Tibial nerve (tissue), 4 donors: ENCODE measurements at regions not wholly inside any gene's neighbourhood (a gene's known extent, or its start where the extent isn't known, plus 50 kb on each side); places are given as distances from the start of the nearest gene placed in this dataset.

Experiments used
- DNase-seq, 2 donors: peaks; one replicate each; pipeline ENCODE4 v3.0.0-alpha.2; 2019; ENCODE audit warnings: low spot score in 2 of 2
- H3K27ac ChIP-seq, 4 donors: fragments of 200-600 bp; sonication (generic) in 3 of 4; one replicate each; pipeline ENCODE4 v1.5.1; 2017 to 2019; ENCODE audit warnings: mild to moderate bottlenecking in 1 of 4
- H3K27me3 ChIP-seq, 2 donors: fragments of 200-600 bp; sonication (generic) in 1 of 2; one replicate each; pipeline versions ENCODE4 v1.5.1 to v1.6.0; 2017 to 2019
- H3K36me3 ChIP-seq, 3 donors: fragments of 200-600 bp; sonication (generic); one replicate each; pipeline ENCODE4 v1.5.1; 2018 to 2019
- H3K4me1 ChIP-seq, 4 donors: fragments of 200-600 bp; sonication (generic) in 3 of 4; one replicate each; pipeline ENCODE4 v1.5.1; 2017 to 2019
- H3K4me3 ChIP-seq, 4 donors: fragments of 200-600 bp; sonication (generic) in 3 of 4; one replicate each; pipeline ENCODE4 v1.5.1; 2017 to 2019; ENCODE audit warnings: mild to moderate bottlenecking in 1 of 4, moderate library complexity in 1 of 4
- H3K9me3 ChIP-seq, 4 donors: fragments of 200-600 bp; sonication (generic) in 3 of 4; one replicate each; pipeline ENCODE4 v1.5.1; 2017 to 2019
- CTCF ChIP-seq, 5 experiments: fragments of 200-600 bp in 3 of 5; fragments of 450-650 bp in 2 of 5; sonication (generic) in 3 of 5; IDR thresholded peaks; one replicate each; pipeline ENCODE4 v1.5.1; 2016 to 2019; ENCODE audit warnings: antibody characterized with exemption in 5 of 5, mild to moderate bottlenecking in 3 of 5, moderate library complexity in 2 of 5
- EP300 ChIP-seq, 2 donors: sonication (generic); formaldehyde crosslinking; IDR thresholded peaks; one replicate each; pipeline ENCODE4 v1.6.1; 2017; ENCODE audit warnings: antibody characterized with exemption in 2 of 2, mild to moderate bottlenecking in 1 of 2
- POLR2A ChIP-seq, 2 donors: fragments of 450-650 bp; IDR thresholded peaks; one replicate each; pipeline ENCODE4 v1.6.1; 2017; ENCODE audit warnings: antibody characterized with exemption in 2 of 2, mild to moderate bottlenecking in 2 of 2, moderate library complexity in 2 of 2
- WGBS, 2 donors: methylation state at CpG; one replicate each; pipeline ENCODE4 v1.1.5; 2018; 5-methylcytosine and 5-hydroxymethylcytosine counted together

DNA sequence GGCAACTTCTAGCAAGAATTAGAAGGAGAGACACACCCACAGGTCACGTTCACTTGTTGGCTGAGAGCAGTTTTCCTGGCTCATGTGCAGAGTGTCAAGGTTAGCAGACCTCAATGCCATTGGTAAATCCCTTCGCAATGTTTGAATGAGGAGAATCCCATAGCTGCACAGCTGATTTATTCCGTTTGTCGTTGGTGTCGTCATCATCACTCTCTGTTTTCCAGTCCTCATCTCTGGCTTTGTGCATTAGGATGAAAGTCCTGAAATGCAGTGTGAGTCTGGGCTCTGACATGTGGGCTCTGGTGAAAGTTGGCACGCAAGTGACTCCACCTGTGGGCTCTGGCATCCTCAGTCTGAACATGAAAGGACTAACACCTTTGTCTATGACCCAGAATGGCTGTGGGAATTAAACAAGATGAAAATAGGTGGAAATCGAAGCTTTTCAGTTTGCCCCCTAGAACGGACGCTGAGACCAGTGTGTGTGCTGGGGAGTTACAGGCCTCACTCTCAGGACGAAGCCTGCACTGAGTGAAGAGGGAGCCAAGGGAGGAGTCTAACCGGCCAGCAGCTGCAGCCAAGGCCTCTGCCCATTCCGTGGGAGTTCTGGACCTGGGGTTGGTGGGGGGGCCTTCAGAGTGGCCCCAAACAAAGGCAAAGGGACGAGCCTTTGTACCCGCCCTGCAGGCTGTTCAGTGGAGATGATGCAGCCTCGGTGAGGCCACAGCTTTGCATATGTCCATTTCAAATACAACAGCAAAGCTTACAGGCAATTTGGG lies 74.8 kb upstream of the ZNF516 start:
- H3K4me1 ChIP-seq: peaks cover 0 to 14% (median 6%) of the 10 kb centered on the region in 4 donors
- no peaks in the 10 kb centered on the region for H3K9me3 ChIP-seq
- H3K27me3 ChIP-seq: no peaks in the 10 kb centered on the region
- TF ChIP-seq POLR2A (IDR thresholded peaks at IDR 0.05) (no peak), EP300 (IDR thresholded peaks at IDR 0.05) (no peak), CTCF (IDR thresholded peaks at IDR 0.05) (no peak)
- DNase-seq: no peak
- H3K36me3 ChIP-seq: no peaks in the 10 kb centered on the region
- no peak overlapping the region for H3K27ac ChIP-seq
- no peak overlapping the region for H3K4me3 ChIP-seq
- 85 to 88% methylated on average over 13 to 15 of the region's 15 CpGs for WGBS, 2 donors

DNA sequence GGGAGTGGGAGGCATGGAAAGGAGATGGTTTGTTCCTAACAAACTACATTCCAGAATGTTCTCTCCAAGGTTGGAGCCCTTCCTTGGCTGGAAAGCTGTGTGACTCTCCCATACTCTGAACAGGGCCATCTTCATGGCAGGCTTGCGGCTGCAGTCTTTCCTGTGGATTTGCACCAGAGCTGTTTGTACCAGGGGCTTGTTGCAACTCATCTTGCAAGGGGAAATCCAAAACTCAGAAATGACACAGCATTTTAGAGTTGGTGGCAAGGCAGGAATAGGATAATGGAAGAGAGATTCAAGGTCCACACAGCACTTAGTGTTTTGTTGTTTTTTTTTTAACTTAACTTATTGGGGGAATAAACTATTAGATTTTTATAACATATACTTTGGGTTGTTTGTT lies 73.7 kb upstream of the ZNF516 start:
- 86 to 100% methylated on average over 1 of the region's 1 CpG for WGBS, 2 donors
- no peaks in the 10 kb centered on the region for H3K27me3 ChIP-seq
- H3K27ac ChIP-seq: no peak overlapping the region
- DNase-seq: no peak
- H3K4me3 ChIP-seq: no peak overlapping the region
- H3K9me3 ChIP-seq: no peaks in the 10 kb centered on the region
- no peaks in the 10 kb centered on the region for H3K36me3 ChIP-seq
- peaks cover 0 to 18% (median 13%) of the 10 kb centered on the region in 4 donors for H3K4me1 ChIP-seq
- no peak for TF ChIP-seq CTCF (IDR thresholded peaks at IDR 0.05)
- no peak for TF ChIP-seq EP300 (IDR thresholded peaks at IDR 0.05)
- no peak for TF ChIP-seq POLR2A (IDR thresholded peaks at IDR 0.05)

DNA sequence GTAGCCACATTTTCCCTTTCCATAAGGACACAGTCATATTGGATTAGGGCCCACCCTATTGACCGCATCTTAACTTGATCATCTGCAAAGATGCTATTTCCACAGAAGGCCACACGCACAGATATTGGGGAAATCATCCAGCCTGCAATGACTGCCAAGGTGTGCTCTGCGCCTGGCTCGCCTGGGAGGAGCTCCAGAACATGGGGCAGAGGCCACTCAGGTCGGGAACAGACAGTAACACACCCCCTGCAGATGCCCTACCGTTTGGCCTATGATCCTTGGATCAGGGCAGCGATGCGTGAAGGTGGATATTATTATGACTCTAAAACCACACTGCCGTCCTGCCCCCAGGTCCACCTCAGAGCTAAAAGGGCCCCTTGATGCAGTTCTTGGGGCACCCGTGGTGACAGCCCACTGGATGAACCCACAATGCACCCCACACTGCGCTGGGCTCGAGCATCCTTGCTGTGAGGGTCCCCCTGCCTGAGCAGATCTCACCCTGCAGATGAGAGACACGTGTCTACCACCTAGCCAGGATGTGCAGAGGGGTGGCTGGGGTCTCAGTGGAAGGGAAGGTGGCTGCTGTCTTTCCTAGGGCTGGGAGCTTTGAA lies 72.9 kb upstream of the ZNF516 start:
- no peak overlapping the region for H3K27ac ChIP-seq
- no peaks in the 10 kb centered on the region for H3K9me3 ChIP-seq
- H3K36me3 ChIP-seq: no peaks in the 10 kb centered on the region
- H3K4me1 ChIP-seq: peaks cover 0 to 18% (median 13%) of the 10 kb centered on the region in 4 donors
- H3K27me3 ChIP-seq: no peaks in the 10 kb centered on the region
- H3K4me3 ChIP-seq: no peak overlapping the region
- WGBS, 2 donors: 88 to 95% methylated on average over 13 of the region's 13 CpGs
- no peak for DNase-seq
- TF ChIP-seq CTCF (IDR thresholded peaks at IDR 0.05): no peak
- no peak for TF ChIP-seq POLR2A (IDR thresholded peaks at IDR 0.05)
- no peak for TF ChIP-seq EP300 (IDR thresholded peaks at IDR 0.05)

DNA sequence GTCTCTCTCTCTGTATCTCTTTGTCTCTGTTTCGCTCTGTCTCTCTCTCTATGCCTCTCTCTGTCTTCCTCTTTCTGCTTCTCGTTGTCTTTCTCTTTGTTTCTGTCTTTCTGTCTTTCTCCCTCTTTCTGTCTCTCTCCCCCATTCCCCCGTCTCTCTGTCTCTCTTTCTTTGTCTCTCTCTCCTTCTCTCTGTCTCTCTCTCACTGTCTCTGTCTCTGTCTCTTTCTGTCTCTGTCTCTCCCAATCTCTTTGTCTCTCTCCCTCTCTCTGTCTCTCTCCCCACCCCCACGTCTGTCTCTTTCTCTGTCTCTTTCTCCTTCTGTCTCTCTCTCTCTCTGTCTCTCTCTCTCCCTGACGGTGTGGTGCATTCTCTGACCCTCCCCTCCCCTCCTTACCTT lies 71.9 kb upstream of the ZNF516 start:
- Histone ChIP-seq H3K27ac (peak overlapping the region in 1 of 4 donors; percentile 79), H3K4me3 (no peak overlapping the region), H3K27me3 (no peaks in the 10 kb centered on the region), H3K9me3 (no peaks in the 10 kb centered on the region), H3K36me3 (no peaks in the 10 kb centered on the region), H3K4me1 (peaks cover 0 to 18% (median 13%) of the 10 kb centered on the region in 4 donors)
- no peak for DNase-seq
- TF ChIP-seq EP300 (IDR thresholded peaks at IDR 0.05) (no peak), POLR2A (IDR thresholded peaks at IDR 0.05) (no peak), CTCF (IDR thresholded peaks at IDR 0.05) (no peak)
- WGBS, 2 donors: 94 to 95% methylated on average over 5 of the region's 5 CpGs
